ENCODE measurements at regions not wholly inside any gene's neighbourhood (a gene's known extent, or its start where the extent isn't known, plus 50 kb on each side); places are given as distances from the start of the nearest gene placed in this dataset.

DNA sequence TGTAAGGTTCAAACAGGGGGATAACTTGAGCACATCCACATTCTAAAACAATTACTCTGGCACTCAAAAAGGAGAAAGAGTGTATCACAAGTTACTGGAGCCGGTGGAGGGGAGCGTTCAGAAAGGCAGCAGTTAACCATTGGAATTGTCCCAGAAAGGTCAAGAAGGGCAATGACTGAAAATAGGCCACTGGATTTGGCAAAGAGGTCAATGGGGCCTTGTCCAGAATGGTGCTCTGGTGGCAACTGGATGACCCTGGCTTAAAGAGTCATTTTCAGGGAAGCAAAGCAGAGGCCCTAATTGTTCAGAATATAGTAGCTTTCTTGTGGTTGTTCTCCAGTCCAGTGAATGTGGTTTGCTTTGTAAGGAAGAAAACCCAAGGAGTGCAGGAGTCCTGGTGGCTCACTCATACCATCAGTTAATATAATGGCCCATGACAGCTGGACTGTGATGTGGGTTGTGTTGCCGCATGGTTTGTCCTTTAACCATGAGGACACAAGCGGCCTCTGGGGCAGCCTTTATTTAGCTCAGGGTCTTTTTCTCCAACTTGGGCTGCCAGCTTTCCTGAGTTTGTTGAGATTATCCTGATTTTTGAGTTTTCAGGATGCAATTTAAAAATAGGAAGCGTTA lies 142.8 kb upstream of the PELI2 start:
- no peak overlapping the region for H3K4me3 ChIP-seq (ENCODE audit: low read depth in 1 of 3, low read length in 3 of 3)
- TF ChIP-seq NR2F2 (IDR thresholded peaks at IDR 0.05) (peak; percentile 62), HNF4G (IDR thresholded peaks at IDR 0.05) (no peak)
- whole genome bisulfite sequencing = 80% methylated on average over 5 of the region's 5 CpGs

DNA sequence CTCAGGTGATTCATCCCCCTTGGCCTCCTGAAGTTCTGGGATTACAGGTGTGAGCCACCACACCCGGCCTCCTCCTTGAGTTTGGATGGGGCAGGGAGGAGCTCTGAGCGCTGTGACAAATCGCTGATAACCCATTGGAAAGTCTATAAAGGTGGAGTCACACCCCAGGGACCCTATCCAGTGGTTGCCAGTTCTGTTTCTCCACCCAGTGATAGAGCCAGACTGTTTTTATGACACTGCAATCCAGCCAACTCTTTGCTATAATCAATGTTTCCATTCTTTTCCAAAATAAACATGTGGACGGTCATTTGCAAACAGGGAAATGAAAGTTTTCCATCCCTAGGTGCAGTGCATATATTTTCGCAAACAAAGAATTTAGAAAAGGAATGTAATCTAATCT lies 142.0 kb upstream of the PELI2 start:
- DNase-seq (ENCODE audit: low spot score) = no peak
- Histone ChIP-seq H3K27me3 (ENCODE audit: control insufficient read depth in 4 of 4, insufficient read depth in 4 of 4, low read length in 3 of 4) (no peaks in the 10 kb centered on the region), H3K36me3 (ENCODE audit: control insufficient read depth in 4 of 4, insufficient read depth in 3 of 4, low read depth in 1 of 4, low read length in 3 of 4) (no peaks in the 10 kb centered on the region), H3K9me3 (ENCODE audit: control insufficient read depth in 4 of 4, low read length in 3 of 4) (no peaks in the 10 kb centered on the region), H3K4me3 (ENCODE audit: low read depth in 1 of 3, low read length in 3 of 3) (no peak overlapping the region), H3K27ac (ENCODE audit: low read depth in 1 of 2, low read length in 2 of 2) (no peak overlapping the region), H3K4me1 (ENCODE audit: control insufficient read depth in 4 of 4, insufficient read depth in 4 of 4, low read length in 3 of 4) (peaks cover 0 to 4% (median 0%) of the 10 kb centered on the region in 4 donors), H3K9ac (ENCODE audit: low read depth in 1 of 2, low read length in 2 of 2) (no peak overlapping the region)
- TF ChIP-seq FOXA2 (IDR thresholded peaks at IDR 0.05) (no peak), EGR1 (IDR thresholded peaks at IDR 0.05; ENCODE audit: low read depth in 2 of 2) (no peak), NR2F2 (IDR thresholded peaks at IDR 0.05) (no peak), YY1 (IDR thresholded peaks at IDR 0.05) (no peak), JUND (IDR thresholded peaks at IDR 0.05) (no peak), RAD21 (IDR thresholded peaks at IDR 0.05) (no peak), HNF4A (conservative IDR thresholded peaks at IDR 0.05) (no peak), HNF4G (IDR thresholded peaks at IDR 0.05) (no peak), GABPA (IDR thresholded peaks at IDR 0.05 in 1 of 2, conservative IDR thresholded peaks at IDR 0.05 in 1 of 2) (no peak), SP1 (IDR thresholded peaks at IDR 0.05) (no peak), RXRA (IDR thresholded peaks at IDR 0.05) (no peak)
- TF ChIP-seq, protein P1, sequence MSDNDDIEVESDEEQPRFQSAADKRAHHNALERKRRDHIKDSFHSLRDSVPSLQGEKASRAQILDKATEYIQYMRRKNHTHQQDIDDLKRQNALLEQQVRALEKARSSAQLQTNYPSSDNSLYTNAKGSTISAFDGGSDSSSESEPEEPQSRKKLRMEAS (IDR thresholded peaks at IDR 0.05) = no peak
- TF ChIP-seq, protein P2, sequence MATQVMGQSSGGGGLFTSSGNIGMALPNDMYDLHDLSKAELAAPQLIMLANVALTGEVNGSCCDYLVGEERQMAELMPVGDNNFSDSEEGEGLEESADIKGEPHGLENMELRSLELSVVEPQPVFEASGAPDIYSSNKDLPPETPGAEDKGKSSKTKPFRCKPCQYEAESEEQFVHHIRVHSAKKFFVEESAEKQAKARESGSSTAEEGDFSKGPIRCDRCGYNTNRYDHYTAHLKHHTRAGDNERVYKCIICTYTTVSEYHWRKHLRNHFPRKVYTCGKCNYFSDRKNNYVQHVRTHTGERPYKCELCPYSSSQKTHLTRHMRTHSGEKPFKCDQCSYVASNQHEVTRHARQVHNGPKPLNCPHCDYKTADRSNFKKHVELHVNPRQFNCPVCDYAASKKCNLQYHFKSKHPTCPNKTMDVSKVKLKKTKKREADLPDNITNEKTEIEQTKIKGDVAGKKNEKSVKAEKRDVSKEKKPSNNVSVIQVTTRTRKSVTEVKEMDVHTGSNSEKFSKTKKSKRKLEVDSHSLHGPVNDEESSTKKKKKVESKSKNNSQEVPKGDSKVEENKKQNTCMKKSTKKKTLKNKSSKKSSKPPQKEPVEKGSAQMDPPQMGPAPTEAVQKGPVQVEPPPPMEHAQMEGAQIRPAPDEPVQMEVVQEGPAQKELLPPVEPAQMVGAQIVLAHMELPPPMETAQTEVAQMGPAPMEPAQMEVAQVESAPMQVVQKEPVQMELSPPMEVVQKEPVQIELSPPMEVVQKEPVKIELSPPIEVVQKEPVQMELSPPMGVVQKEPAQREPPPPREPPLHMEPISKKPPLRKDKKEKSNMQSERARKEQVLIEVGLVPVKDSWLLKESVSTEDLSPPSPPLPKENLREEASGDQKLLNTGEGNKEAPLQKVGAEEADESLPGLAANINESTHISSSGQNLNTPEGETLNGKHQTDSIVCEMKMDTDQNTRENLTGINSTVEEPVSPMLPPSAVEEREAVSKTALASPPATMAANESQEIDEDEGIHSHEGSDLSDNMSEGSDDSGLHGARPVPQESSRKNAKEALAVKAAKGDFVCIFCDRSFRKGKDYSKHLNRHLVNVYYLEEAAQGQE (IDR thresholded peaks at IDR 0.05) = no peak
- TF ChIP-seq, protein P3, sequence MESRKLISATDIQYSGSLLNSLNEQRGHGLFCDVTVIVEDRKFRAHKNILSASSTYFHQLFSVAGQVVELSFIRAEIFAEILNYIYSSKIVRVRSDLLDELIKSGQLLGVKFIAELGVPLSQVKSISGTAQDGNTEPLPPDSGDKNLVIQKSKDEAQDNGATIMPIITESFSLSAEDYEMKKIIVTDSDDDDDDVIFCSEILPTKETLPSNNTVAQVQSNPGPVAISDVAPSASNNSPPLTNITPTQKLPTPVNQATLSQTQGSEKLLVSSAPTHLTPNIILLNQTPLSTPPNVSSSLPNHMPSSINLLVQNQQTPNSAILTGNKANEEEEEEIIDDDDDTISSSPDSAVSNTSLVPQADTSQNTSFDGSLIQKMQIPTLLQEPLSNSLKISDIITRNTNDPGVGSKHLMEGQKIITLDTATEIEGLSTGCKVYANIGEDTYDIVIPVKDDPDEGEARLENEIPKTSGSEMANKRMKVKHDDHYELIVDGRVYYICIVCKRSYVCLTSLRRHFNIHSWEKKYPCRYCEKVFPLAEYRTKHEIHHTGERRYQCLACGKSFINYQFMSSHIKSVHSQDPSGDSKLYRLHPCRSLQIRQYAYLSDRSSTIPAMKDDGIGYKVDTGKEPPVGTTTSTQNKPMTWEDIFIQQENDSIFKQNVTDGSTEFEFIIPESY (IDR thresholded peaks at IDR 0.05) = no peak
- WGBS = 71% methylated on average over 5 of the region's 5 CpGs

More for the DNA sequence above, 142.8 kb upstream of the PELI2 start:
- Histone ChIP-seq H3K9me3 (ENCODE audit: control insufficient read depth in 4 of 4, low read length in 3 of 4) (no peaks in the 10 kb centered on the region), H3K36me3 (ENCODE audit: control insufficient read depth in 4 of 4, insufficient read depth in 3 of 4, low read depth in 1 of 4, low read length in 3 of 4) (no peaks in the 10 kb centered on the region), H3K4me1 (ENCODE audit: control insufficient read depth in 4 of 4, insufficient read depth in 4 of 4, low read length in 3 of 4) (peaks cover 0 to 4% (median 0%) of the 10 kb centered on the region in 4 donors), H3K27ac (ENCODE audit: low read depth in 1 of 2, low read length in 2 of 2) (no peak overlapping the region), H3K9ac (ENCODE audit: low read depth in 1 of 2, low read length in 2 of 2) (no peak overlapping the region), H3K27me3 (ENCODE audit: control insufficient read depth in 4 of 4, insufficient read depth in 4 of 4, low read length in 3 of 4) (no peaks in the 10 kb centered on the region)
- DNase-seq (ENCODE audit: low spot score) = no peak

Measured in liver (tissue), 7 donors.